Nephron (organoid): ENCODE measurements at regions not wholly inside any gene's neighbourhood (a gene's known extent, or its start where the extent isn't known, plus 50 kb on each side); places are given as distances from the start of the nearest gene placed in this dataset.

Experiments used
- H3K27ac Mint-ChIP-seq, 3 experiments: 2 replicates each; pipeline ENCODE4 v1.8.0; 2020; ENCODE audit warnings: mixed read lengths in 3 of 3, mild to moderate bottlenecking in 2 of 3, moderate library complexity in 1 of 3
- H3K27me3 Mint-ChIP-seq: 2 replicates; pipeline ENCODE4 v1.8.0; 2021; ENCODE audit warnings: low read depth, mild to moderate bottlenecking, moderate library complexity, mixed read lengths
- H3K36me3 Mint-ChIP-seq: 2 replicates; pipeline ENCODE4 v1.8.0; 2020; ENCODE audit warnings: low read depth, mixed read lengths
- H3K4me1 Mint-ChIP-seq: 2 replicates; pipeline ENCODE4 v1.8.0; 2020; ENCODE audit warnings: mixed read lengths
- H3K4me3 Mint-ChIP-seq, 3 experiments: 2 replicates each; pipeline ENCODE4 v1.8.0; 2020; ENCODE audit warnings: mild to moderate bottlenecking in 3 of 3, mixed read lengths in 3 of 3, moderate library complexity in 2 of 3
- H3K9me3 Mint-ChIP-seq: 2 replicates; pipeline ENCODE4 v1.8.0; 2020; ENCODE audit warnings: mixed read lengths
- TF ChIP-seq, protein P1 (sequence below), 3 experiments: fragments of 200-600 bp; sonication (generic); IDR thresholded peaks; one replicate each; pipeline ENCODE4 v1.5.0; 2021; ENCODE audit warnings: antibody characterized with exemption in 3 of 3; ENCODE audit not compliant: unreplicated experiment in 3 of 3

DNA sequence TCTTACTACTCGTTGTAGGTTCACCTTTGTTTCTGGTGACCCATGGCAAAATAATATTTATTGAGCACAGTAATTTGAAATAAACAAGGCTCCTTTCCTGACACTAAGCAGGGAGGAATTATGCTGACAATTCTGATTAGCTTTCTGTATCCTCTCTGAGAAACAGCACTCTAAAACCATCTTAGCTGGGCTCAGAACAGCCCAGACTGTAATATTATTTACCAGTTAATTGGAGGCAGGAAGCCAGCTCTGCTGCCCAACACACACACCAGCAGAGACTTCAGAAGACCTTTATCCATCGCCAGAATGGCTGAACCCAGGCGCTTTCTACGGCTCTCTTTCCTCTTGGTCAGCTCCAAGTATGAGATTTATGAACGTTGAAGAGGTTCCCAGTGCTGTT, 77.6 kb upstream of the FMN2 start:
- TF ChIP-seq, protein P1, sequence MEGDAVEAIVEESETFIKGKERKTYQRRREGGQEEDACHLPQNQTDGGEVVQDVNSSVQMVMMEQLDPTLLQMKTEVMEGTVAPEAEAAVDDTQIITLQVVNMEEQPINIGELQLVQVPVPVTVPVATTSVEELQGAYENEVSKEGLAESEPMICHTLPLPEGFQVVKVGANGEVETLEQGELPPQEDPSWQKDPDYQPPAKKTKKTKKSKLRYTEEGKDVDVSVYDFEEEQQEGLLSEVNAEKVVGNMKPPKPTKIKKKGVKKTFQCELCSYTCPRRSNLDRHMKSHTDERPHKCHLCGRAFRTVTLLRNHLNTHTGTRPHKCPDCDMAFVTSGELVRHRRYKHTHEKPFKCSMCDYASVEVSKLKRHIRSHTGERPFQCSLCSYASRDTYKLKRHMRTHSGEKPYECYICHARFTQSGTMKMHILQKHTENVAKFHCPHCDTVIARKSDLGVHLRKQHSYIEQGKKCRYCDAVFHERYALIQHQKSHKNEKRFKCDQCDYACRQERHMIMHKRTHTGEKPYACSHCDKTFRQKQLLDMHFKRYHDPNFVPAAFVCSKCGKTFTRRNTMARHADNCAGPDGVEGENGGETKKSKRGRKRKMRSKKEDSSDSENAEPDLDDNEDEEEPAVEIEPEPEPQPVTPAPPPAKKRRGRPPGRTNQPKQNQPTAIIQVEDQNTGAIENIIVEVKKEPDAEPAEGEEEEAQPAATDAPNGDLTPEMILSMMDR (IDR thresholded peaks at IDR 0.05; ENCODE audit: unreplicated experiment in 3 of 3) = no peak
- Mint-ChIP-seq H3K36me3 (no peaks in the 10 kb centered on the region), H3K4me1 (no peaks in the 10 kb centered on the region), H3K4me3 (no peak overlapping the region), H3K9me3 (peaks cover 22% of the 10 kb centered on the region), H3K27ac (no peak overlapping the region), H3K27me3 (peaks cover 4% of the 10 kb centered on the region)

DNA sequence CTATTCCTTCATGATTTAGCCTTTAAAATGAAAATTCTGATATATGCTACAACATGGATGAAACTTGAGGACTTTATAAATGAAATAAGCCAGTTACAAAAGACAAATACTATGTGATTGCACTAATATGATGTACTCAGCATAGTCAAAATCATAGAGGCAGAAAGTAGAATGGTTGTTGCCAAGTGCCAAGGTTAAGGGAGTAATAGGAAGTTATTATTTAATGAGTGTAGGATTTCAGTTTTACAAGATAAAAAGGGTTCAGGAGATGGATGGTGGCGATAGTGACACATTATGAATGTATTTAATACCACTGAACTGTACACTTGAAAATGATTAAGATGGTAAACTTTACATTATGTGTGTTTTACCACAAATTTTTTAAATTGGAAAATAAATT, 73.1 kb upstream of the FMN2 start:
- Mint-ChIP-seq H3K9me3 (peaks cover 22% of the 10 kb centered on the region), H3K27ac (no peak overlapping the region), H3K27me3 (peaks cover 4% of the 10 kb centered on the region), H3K4me3 (no peak overlapping the region), H3K36me3 (no peaks in the 10 kb centered on the region), H3K4me1 (no peaks in the 10 kb centered on the region)
- TF ChIP-seq, protein P1 (IDR thresholded peaks at IDR 0.05; ENCODE audit: unreplicated experiment in 3 of 3) = no peak

DNA sequence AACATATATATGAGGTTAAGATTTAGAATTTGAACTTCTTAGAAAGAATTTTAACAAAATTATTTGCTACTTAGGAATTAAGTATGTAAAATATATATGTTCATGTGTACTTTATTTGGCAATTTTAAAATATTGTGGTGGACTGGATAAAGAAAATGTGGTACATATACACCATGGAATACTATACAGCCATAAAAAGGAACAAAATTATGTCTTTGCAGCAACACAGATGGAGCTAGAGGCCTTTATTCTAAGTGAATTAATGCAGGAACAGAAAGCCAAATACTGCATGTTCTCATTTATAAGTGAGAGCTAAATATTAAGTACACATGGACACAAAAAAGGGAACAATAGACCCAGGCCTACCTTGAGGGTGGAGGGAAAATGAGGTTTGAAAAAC, 72.2 kb upstream of the FMN2 start:
- no peak overlapping the region for H3K27ac Mint-ChIP-seq
- no peak overlapping the region for H3K4me3 Mint-ChIP-seq
- no peaks in the 10 kb centered on the region for H3K36me3 Mint-ChIP-seq
- H3K27me3 Mint-ChIP-seq = peaks cover 4% of the 10 kb centered on the region
- peaks cover 22% of the 10 kb centered on the region for H3K9me3 Mint-ChIP-seq
- TF ChIP-seq, protein P1 (IDR thresholded peaks at IDR 0.05; ENCODE audit: unreplicated experiment in 3 of 3) = no peak
- H3K4me1 Mint-ChIP-seq = no peaks in the 10 kb centered on the region

DNA sequence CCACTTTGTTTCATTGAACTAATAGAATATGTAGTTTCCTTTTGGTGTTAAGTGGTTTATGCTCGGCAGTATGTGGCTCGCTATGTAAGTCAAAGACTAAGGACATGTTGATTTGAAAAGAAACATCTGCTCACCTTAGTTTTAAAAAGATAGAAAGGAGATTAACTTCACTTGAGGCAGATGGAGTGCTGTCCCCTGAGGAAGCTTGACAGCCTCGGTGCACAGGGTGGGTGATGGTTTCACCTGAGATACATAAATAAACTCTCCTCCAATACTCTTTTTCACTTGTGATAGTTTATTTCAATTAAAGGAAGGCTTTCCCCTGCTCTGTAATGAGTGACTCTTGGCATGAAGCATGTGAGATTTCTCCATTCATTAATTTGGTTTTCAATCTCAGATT, 70.8 kb upstream of the FMN2 start:
- Mint-ChIP-seq H3K4me1 (no peaks in the 10 kb centered on the region), H3K27me3 (no peaks in the 10 kb centered on the region), H3K36me3 (no peaks in the 10 kb centered on the region), H3K27ac (no peak overlapping the region), H3K4me3 (no peak overlapping the region), H3K9me3 (peaks cover 22% of the 10 kb centered on the region)
- TF ChIP-seq, protein P1 (IDR thresholded peaks at IDR 0.05; ENCODE audit: unreplicated experiment in 3 of 3) = no peak

DNA sequence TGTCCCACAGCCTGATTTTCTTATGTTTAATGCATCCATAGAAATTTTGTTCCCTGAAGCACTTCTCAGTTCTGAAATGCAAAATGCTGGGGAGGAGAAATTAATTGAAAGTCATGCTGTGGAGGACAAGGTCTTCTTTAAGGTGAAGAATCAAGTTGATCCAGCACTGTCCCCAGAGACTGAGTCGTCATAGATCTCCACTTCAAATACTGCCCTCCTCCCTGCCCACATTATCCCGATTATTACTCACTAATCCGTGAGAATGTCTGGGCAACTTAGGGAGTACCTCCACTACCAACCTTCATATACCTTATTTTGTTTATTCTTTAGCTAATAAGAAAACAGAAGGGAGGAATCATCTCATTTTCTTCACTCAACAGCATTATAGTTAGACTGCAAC, 70.0 kb upstream of the FMN2 start:
- no peaks in the 10 kb centered on the region for H3K27me3 Mint-ChIP-seq
- no peak overlapping the region for H3K4me3 Mint-ChIP-seq
- H3K27ac Mint-ChIP-seq = no peak overlapping the region
- H3K9me3 Mint-ChIP-seq = peaks cover 22% of the 10 kb centered on the region
- no peaks in the 10 kb centered on the region for H3K4me1 Mint-ChIP-seq
- TF ChIP-seq, protein P1 (IDR thresholded peaks at IDR 0.05; ENCODE audit: unreplicated experiment in 3 of 3) = no peak
- H3K36me3 Mint-ChIP-seq = no peaks in the 10 kb centered on the region

DNA sequence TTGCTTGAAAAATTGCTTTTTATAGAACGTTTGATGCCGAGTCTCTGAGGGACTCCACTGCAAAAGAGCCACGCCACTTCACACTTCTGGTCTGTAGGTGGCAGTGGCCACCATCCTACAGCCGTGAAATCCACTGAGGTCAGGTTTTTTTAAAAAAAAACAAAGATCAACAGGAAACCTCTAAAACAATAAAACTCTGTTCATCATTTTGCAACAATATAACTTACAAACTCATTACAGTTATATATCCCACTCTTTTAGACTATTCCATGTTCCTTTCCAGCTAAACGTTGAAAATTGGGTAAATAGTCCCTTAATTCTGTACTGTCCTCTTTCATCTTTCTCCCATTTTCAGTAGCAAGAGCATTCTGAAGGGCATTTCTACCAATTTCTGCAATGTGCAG, 64.6 kb upstream of the FMN2 start:
- H3K27ac Mint-ChIP-seq = no peak overlapping the region
- no peaks in the 10 kb centered on the region for H3K36me3 Mint-ChIP-seq
- H3K4me3 Mint-ChIP-seq = no peak overlapping the region
- no peaks in the 10 kb centered on the region for H3K9me3 Mint-ChIP-seq
- no peaks in the 10 kb centered on the region for H3K27me3 Mint-ChIP-seq
- TF ChIP-seq, protein P1 (IDR thresholded peaks at IDR 0.05; ENCODE audit: unreplicated experiment in 3 of 3) = peak; percentile 97 to 99 (median 98)
- peaks cover 10% of the 10 kb centered on the region for H3K4me1 Mint-ChIP-seq
